PC-9 (cell line): ENCODE measurements at regions not wholly inside any gene's neighbourhood (a gene's known extent, or its start where the extent isn't known, plus 50 kb on each side); places are given as distances from the start of the nearest gene placed in this dataset.

Source experiments
- EZH2 ChIP-seq: fragments of 200-600 bp; sonication (generic); IDR thresholded peaks from 2 replicates; pipeline ENCODE4 v1.8.0; 2017; ENCODE audit warnings: antibody characterized with exemption, low read depth
- TF ChIP-seq, protein P1 (sequence below): fragments of 200-600 bp; sonication (generic); conservative IDR thresholded peaks from 2 replicates; pipeline ENCODE4 v1.6.1; 2017; ENCODE audit warnings: mixed run types, antibody characterized with exemption, mild to moderate bottlenecking, moderate library complexity

DNA sequence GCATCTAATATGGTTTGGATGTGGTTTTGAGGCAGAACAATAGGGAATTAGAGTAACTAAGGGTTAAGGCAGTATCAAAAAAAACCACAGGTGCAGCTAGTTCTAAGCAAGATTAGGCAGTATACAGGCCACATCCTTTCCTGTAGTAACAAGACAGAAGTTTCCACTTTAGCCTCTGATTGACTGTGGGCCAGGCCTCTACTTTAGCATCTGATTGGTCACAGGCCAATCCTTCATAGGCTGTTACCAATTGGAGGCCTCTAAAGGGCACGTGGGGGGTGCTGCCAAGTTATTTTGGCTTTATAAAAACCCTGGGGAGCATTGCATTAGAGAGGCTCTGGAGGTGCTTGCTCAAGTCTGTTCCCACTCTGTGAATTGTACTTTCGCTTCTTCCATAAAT lies 144.1 kb upstream of the ST8SIA4 start:
- TF ChIP-seq, protein P1, sequence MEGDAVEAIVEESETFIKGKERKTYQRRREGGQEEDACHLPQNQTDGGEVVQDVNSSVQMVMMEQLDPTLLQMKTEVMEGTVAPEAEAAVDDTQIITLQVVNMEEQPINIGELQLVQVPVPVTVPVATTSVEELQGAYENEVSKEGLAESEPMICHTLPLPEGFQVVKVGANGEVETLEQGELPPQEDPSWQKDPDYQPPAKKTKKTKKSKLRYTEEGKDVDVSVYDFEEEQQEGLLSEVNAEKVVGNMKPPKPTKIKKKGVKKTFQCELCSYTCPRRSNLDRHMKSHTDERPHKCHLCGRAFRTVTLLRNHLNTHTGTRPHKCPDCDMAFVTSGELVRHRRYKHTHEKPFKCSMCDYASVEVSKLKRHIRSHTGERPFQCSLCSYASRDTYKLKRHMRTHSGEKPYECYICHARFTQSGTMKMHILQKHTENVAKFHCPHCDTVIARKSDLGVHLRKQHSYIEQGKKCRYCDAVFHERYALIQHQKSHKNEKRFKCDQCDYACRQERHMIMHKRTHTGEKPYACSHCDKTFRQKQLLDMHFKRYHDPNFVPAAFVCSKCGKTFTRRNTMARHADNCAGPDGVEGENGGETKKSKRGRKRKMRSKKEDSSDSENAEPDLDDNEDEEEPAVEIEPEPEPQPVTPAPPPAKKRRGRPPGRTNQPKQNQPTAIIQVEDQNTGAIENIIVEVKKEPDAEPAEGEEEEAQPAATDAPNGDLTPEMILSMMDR = no peak
- TF ChIP-seq EZH2 = no peak
